GM21526 (cell line): ENCODE measurements at regions not wholly inside any gene's neighbourhood (a gene's known extent, or its start where the extent isn't known, plus 50 kb on each side); places are given as distances from the start of the nearest gene placed in this dataset.

Experiments
- ATAC-seq: cut with Tn5 transposase; IDR thresholded peaks from one replicate; pipeline ENCODE4 v1.9.1; 2021; ENCODE audit warnings: moderate library complexity; ENCODE audit not compliant: unreplicated experiment, low FRiP score

- no peak for ATAC-seq
These were observed 169.2 kb upstream of the SOX5 start for GRCh38 chr12:24118668-24119067.

DNA sequence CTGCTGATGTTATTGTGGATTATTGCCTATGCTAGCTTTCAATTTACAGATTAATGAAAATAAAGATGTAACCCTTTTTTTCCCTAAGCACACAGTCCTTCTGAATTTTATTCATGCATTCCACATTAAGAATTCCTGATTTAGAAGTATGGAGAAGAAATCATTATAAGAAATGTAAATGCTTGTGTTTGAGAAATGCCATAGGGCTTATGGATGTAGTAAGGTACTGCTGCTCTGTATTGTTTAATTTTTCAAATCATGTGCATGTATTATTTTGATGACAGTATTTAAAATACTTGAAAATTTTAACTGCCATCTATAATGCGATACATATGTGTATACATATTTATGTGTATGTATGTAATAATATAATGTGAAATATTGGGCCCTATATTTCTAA lies 167.1 kb upstream of the SOX5 start:
- no peak for ATAC-seq

GRCh38 chr12:24113701-24114100 lies 164.2 kb upstream of the SOX5 start:
- ATAC-seq = no peak

DNA sequence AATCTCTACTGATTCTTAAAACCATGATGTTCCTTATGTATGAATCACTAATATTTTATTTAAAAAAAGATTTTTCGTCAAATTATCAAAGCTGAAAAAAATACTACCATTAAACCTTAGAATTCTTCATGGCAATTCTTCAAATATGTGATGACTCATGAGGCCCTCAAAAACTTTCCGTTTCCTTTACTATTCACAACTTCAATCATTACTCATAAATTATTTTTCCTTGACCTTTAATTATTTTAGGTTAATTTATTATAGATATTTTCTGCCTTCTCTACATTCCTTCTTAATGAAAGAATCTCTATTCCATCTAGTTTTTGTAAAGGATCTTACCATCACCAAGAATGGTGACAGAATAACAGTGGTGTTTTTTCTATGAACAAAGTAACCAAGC lies 162.1 kb upstream of the SOX5 start:
- no peak for ATAC-seq

GRCh38 chr12:24111086-24111485 lies 161.6 kb upstream of the SOX5 start:
- no peak for ATAC-seq

DNA sequence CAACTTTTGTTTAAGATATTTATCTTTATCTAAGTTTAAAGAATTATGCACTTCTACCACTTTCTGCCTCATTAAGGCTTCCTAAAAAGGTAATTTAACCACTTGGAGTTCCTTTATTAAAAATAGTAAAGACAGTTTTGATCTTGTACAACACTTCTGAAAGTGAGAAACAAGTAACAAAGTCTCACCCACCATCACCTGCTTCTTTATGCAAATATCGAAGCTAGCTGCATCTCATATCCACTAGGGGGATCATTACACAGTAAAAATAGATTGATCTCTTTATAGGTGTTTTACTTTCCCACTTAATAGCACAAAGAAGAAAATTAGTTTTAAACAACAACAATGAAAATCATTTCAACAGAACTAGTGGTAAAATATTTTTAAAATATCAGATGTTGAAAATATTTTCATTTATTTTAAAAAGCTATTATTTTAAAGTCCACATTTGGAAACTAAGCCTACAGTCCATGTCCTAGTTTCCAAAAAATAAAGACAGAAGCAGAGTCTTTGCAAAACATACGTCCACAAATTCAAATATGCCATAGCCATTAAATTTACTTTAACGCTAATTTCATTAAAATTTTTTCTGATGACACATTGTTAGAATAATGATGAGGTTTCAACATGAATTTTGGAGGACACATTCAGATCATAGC lies 160.0 kb upstream of the SOX5 start:
- peak; percentile 98 for ATAC-seq

- ATAC-seq = no peak
These were observed 153.2 kb upstream of the SOX5 start for GRCh38 chr12:24102676-24103075.

GRCh38 chr12:24099576-24099975 lies 150.1 kb upstream of the SOX5 start:
- ATAC-seq = no peak

GRCh38 chr12:24095245-24095644 lies 145.8 kb upstream of the SOX5 start:
- ATAC-seq = no peak

DNA sequence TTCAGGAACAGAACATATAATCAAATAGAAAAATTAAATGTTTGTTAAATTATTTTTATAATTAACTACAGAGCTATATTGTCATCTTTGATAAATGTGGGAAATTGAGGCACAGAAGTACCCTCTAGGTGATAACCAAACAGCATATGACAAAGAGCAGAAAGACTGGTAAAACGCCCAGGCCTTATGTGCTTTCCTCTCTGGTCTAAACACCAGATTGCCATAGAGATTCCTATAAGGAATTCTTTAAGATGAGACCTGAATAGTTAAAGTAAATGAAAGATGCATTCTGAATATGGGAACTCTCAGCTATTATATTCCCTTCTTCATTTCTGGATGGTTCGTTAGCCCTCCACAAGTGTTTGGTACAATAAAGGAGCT lies 140.0 kb upstream of the SOX5 start:
- ATAC-seq = no peak

GRCh38 chr12:24088751-24089509 lies 139.5 kb upstream of the SOX5 start:
- ATAC-seq = no peak

DNA sequence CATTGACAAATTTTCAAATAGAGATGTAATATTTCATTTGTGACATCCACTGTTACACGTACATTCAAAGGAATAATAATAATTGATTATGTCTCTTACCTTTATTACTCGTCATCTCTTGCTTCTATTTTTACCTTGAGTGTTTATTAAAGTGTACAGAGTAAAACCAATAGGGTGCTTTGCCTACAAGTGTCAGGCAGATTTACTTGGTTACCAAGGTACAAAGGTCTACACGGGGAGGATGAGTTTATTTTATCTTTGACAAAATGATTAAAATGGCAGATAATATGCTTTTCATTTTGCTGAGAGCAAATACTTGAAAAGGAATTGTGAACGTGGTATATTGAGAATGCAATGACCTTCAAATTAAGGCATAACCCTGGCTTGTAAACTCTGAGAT lies 137.8 kb upstream of the SOX5 start:
- no peak for ATAC-seq

DNA sequence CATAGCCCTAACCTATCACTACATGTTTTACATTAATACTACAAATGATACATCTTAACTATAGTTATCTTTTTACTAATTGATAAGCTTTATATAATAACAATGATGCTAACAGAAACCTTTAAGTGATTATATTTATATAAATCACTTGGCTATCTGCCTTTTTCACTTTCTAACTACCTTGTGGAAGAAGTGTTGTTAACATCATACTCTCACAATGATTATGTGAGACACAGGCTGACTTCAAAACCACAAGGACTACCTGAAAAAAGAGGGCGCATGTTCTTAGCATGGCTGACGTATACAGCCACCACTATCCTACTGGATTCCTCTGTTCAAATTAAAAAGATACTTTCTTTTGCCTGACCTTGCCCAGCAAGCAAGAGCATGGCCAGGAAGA lies 135.3 kb upstream of the SOX5 start:
- no peak for ATAC-seq

DNA sequence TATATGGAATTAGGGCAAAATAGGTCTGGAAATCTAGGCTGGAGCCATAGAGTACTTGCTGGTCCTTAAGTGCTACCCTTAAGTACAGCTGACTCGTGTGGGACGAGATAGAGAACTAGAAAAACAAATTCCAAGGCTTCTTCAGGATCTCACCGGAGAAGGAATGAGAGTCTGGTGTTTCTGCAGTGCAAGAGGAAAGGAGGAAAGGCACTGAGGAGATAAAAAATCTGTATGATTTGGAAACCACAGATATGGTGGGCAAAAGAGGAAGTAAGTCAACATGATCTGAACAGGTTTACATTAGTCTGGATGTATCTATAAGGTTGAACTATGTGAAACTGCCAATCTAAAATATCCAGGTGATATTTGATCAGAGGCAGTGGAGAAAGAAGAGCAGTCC lies 134.4 kb upstream of the SOX5 start:
- ATAC-seq = no peak

GRCh38 chr12:24081606-24082005 lies 132.1 kb upstream of the SOX5 start:
- no peak for ATAC-seq

- ATAC-seq = no peak
These were observed 131.6 kb upstream of the SOX5 start for GRCh38 chr12:24081092-24081529.

GRCh38 chr12:24080465-24080864 lies 131.0 kb upstream of the SOX5 start:
- ATAC-seq = no peak

- ATAC-seq = no peak
These were observed 129.6 kb upstream of the SOX5 start for GRCh38 chr12:24079083-24079482.

DNA sequence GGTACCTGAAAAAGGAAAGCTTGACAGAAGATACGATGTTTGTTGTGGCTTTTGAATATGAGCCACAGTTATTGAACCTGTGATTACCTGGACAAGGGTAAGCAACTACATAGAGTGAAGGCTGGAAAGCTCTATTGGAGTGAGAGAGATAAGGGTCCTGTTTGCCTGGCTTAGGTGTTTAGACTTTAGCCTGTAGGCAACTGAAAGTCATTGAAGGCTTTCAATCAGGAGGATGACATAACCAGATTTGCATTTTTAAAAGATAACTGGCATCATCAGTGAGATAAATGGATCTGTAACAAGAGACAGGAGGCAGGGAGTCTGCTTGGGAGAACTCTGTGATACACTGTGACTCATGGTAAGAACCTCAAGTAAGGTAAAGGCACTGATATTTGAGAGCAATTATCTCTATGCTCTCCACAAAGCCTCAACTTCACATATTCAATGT lies 128.9 kb upstream of the SOX5 start:
- ATAC-seq = no peak

DNA sequence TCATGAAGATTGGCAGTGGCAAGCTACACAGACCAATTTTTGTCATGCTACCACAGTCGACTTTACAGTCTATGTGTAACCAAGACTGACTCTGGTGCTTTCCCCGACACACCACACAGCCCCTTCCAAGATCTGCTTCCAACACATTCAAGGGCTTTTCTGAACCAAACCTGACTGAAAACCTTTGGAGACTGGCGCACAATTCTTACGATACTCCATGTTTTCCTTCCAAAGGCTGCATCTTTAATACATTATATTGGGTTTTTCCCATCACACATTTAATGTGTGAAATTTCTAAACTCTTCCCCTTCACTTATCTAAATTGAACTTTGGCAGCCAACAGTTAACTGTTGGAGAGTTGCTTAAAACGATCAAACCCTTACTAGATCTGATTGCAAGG lies 127.7 kb upstream of the SOX5 start:
- ATAC-seq = no peak

- no peak for ATAC-seq
These were observed 126.2 kb upstream of the SOX5 start for GRCh38 chr12:24075650-24076049.

DNA sequence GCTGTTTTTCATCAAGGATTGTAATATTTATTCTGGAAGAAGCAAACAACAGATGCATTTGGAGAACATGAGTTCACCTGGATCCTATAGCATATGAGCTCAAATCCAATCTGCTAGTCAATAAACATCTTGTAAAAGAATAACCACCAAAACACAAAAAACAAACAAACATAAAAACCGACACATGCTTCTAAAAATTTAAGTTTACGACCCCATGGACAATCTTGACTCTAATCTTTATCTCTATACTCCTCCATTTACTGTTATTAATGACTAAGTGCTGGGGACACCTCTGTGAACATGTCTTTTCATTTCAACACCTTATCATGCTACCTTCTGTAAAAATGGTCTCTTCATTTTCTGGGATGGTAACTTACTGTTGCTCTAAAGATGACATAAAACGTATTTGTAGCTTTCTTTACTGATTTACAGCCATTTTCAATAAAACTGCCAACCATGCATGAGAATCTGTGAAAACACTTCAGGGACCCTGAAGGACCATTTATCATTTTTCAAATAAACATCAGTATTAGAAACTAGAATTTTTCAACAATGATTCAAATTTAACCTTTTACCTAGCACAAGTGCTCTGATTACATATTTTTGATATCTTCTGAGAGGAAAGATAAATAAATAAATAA lies 123.8 kb upstream of the SOX5 start:
- no peak for ATAC-seq
